Subcutaneous abdominal adipose tissue (tissue), 5 donors: ENCODE measurements at regions not wholly inside any gene's neighbourhood (a gene's known extent, or its start where the extent isn't known, plus 50 kb on each side); places are given as distances from the start of the nearest gene placed in this dataset.

Experiments used
- H3K27ac ChIP-seq: one replicate; pipeline ENCODE4 v1.7.0; 2013; ENCODE audit warnings: low read depth, mild to moderate bottlenecking, inconsistent platforms, low read length, moderate library complexity
- H3K27me3 ChIP-seq, 5 donors: one replicate each; pipeline ENCODE4 v1.7.0; 2013; ENCODE audit warnings: low read length in 5 of 5, inconsistent platforms in 1 of 5; ENCODE audit not compliant: control insufficient read depth in 5 of 5, insufficient read depth in 4 of 5
- H3K36me3 ChIP-seq, 5 donors: one replicate each; pipeline ENCODE4 v1.7.0; 2013; ENCODE audit warnings: low read length in 5 of 5; ENCODE audit not compliant: control insufficient read depth in 5 of 5, insufficient read depth in 5 of 5
- H3K4me1 ChIP-seq, 5 donors: one replicate each; pipeline ENCODE4 v1.7.0; 2013; ENCODE audit warnings: low read length in 5 of 5, mild to moderate bottlenecking in 3 of 5, moderate library complexity in 1 of 5; ENCODE audit not compliant: control insufficient read depth in 5 of 5, insufficient read depth in 5 of 5
- H3K4me3 ChIP-seq, 5 donors: one replicate each; pipeline ENCODE4 v1.7.0; 2013; ENCODE audit warnings: low read length in 5 of 5, low read depth in 1 of 5
- H3K9ac ChIP-seq, 5 donors: one replicate each; pipeline ENCODE4 v1.7.0; 2013; ENCODE audit warnings: low read length in 5 of 5, mild to moderate bottlenecking in 4 of 5, moderate library complexity in 3 of 5
- H3K9me3 ChIP-seq, 5 donors: one replicate each; pipeline ENCODE4 v1.7.0; 2013; ENCODE audit warnings: low read length in 5 of 5; ENCODE audit not compliant: control insufficient read depth in 5 of 5
- donor health status: healthy.
- donor health status: healthy.
- donor health status: healthy.
- donor health status: healthy.
- donor health status: healthy.

- Histone ChIP-seq H3K9me3 (peaks cover 0 to 5% (median 0%) of the 10 kb centered on the region in 5 donors), H3K4me3 (no peak overlapping the region), H3K9ac (no peak overlapping the region), H3K36me3 (no peaks in the 10 kb centered on the region), H3K4me1 (no peaks in the 10 kb centered on the region), H3K27ac (no peak overlapping the region), H3K27me3 (no peaks in the 10 kb centered on the region)
Measured at GRCh38 chr6:145485288-145485687, 250.0 kb downstream of the EPM2A start.

- Histone ChIP-seq H3K9me3 (peaks cover 0 to 5% (median 0%) of the 10 kb centered on the region in 5 donors), H3K4me3 (no peak overlapping the region), H3K27me3 (no peaks in the 10 kb centered on the region), H3K36me3 (no peaks in the 10 kb centered on the region), H3K4me1 (no peaks in the 10 kb centered on the region), H3K27ac (no peak overlapping the region), H3K9ac (no peak overlapping the region)
Measured at GRCh38 chr6:145486306-145486705, 249.0 kb downstream of the EPM2A start.

- Histone ChIP-seq H3K27me3 (no peaks in the 10 kb centered on the region), H3K4me1 (no peaks in the 10 kb centered on the region), H3K9me3 (peaks cover 0 to 8% (median 5%) of the 10 kb centered on the region in 5 donors), H3K9ac (no peak overlapping the region), H3K27ac (no peak overlapping the region), H3K4me3 (no peak overlapping the region), H3K36me3 (no peaks in the 10 kb centered on the region)
Measured at GRCh38 chr6:145489583-145489982, 245.7 kb downstream of the EPM2A start.

- H3K9ac ChIP-seq = no peak overlapping the region
Measured at GRCh38 chr6:145490068-145490467, 245.3 kb downstream of the EPM2A start.

GRCh38 chr6:145491126-145491525 is 244.2 kb downstream of the EPM2A start:
- Histone ChIP-seq H3K4me1 (no peaks in the 10 kb centered on the region), H3K9me3 (peaks cover 0 to 8% (median 5%) of the 10 kb centered on the region in 5 donors), H3K27ac (no peak overlapping the region), H3K9ac (no peak overlapping the region), H3K4me3 (no peak overlapping the region), H3K27me3 (no peaks in the 10 kb centered on the region), H3K36me3 (no peaks in the 10 kb centered on the region)

More at GRCh38 chr6:145490068-145490467, 245.3 kb downstream of the EPM2A start:
- Histone ChIP-seq H3K4me3 (no peak overlapping the region), H3K27me3 (no peaks in the 10 kb centered on the region), H3K9me3 (peaks cover 0 to 8% (median 5%) of the 10 kb centered on the region in 5 donors), H3K36me3 (no peaks in the 10 kb centered on the region), H3K4me1 (no peaks in the 10 kb centered on the region), H3K27ac (no peak overlapping the region)

- Histone ChIP-seq H3K9ac (no peak overlapping the region), H3K36me3 (no peaks in the 10 kb centered on the region), H3K27me3 (no peaks in the 10 kb centered on the region), H3K27ac (no peak overlapping the region), H3K4me3 (no peak overlapping the region), H3K4me1 (no peaks in the 10 kb centered on the region), H3K9me3 (peaks cover 0 to 6% (median 0%) of the 10 kb centered on the region in 5 donors)
Measured at GRCh38 chr6:145497006-145497405, 238.3 kb downstream of the EPM2A start.

- no peak overlapping the region for H3K4me3 ChIP-seq
- H3K9me3 ChIP-seq = no peaks in the 10 kb centered on the region
- no peaks in the 10 kb centered on the region for H3K36me3 ChIP-seq
- no peak overlapping the region for H3K27ac ChIP-seq
- H3K4me1 ChIP-seq = no peaks in the 10 kb centered on the region
- no peaks in the 10 kb centered on the region for H3K27me3 ChIP-seq
- no peak overlapping the region for H3K9ac ChIP-seq
Measured at GRCh38 chr6:145498425-145498824, 236.9 kb downstream of the EPM2A start.

- H3K4me1 ChIP-seq = peaks cover 0 to 9% (median 0%) of the 10 kb centered on the region in 5 donors
- H3K36me3 ChIP-seq = no peaks in the 10 kb centered on the region
- H3K9me3 ChIP-seq = peaks cover 0 to 3% (median under 1%) of the 10 kb centered on the region in 5 donors
- H3K27me3 ChIP-seq = no peaks in the 10 kb centered on the region
- H3K4me3 ChIP-seq = no peak overlapping the region
- no peak overlapping the region for H3K27ac ChIP-seq
- H3K9ac ChIP-seq = no peak overlapping the region
Measured at GRCh38 chr6:145502416-145502815, 232.9 kb downstream of the EPM2A start.

GRCh38 chr6:145506136-145506535 is 229.2 kb downstream of the EPM2A start:
- Histone ChIP-seq H3K4me1 (peaks cover 0 to 9% (median 0%) of the 10 kb centered on the region in 5 donors), H3K9me3 (peaks cover 8 to 24% (median 18%) of the 10 kb centered on the region in 5 donors), H3K9ac (no peak overlapping the region), H3K27ac (no peak overlapping the region), H3K4me3 (no peak overlapping the region), H3K36me3 (no peaks in the 10 kb centered on the region), H3K27me3 (no peaks in the 10 kb centered on the region)

- peaks cover 0 to 9% (median 0%) of the 10 kb centered on the region in 5 donors for H3K4me1 ChIP-seq
- no peaks in the 10 kb centered on the region for H3K27me3 ChIP-seq
- no peak overlapping the region for H3K9ac ChIP-seq
- no peaks in the 10 kb centered on the region for H3K36me3 ChIP-seq
- peaks cover 8 to 24% (median 18%) of the 10 kb centered on the region in 5 donors for H3K9me3 ChIP-seq
- no peak overlapping the region for H3K4me3 ChIP-seq
- no peak overlapping the region for H3K27ac ChIP-seq
Measured at GRCh38 chr6:145506565-145506964, 228.8 kb downstream of the EPM2A start.

GRCh38 chr6:145507239-145507638 is 228.1 kb downstream of the EPM2A start:
- Histone ChIP-seq H3K27ac (no peak overlapping the region), H3K4me1 (peaks cover 0 to 9% (median 0%) of the 10 kb centered on the region in 5 donors), H3K4me3 (no peak overlapping the region), H3K9me3 (peaks cover 8 to 24% (median 20%) of the 10 kb centered on the region in 5 donors), H3K36me3 (no peaks in the 10 kb centered on the region), H3K27me3 (no peaks in the 10 kb centered on the region), H3K9ac (no peak overlapping the region)
